IPS DF 6.9 (cell line): ENCODE measurements at regions not wholly inside any gene's neighbourhood (a gene's known extent, or its start where the extent isn't known, plus 50 kb on each side); places are given as distances from the start of the nearest gene placed in this dataset.

Experiments
- DNase-seq: peaks from one replicate; pipeline ENCODE4 v3.0.0-alpha.2; 2013; ENCODE audit warnings: low read depth, low spot score
- H3K27ac ChIP-seq: one replicate; pipeline ENCODE4 v1.5.1; 2013; ENCODE audit warnings: low read length, control low read depth
- H3K27me3 ChIP-seq: 2 replicates; pipeline ENCODE4 v1.6.1; 2013; ENCODE audit warnings: mild to moderate bottlenecking, low read length; ENCODE audit not compliant: control insufficient read depth, insufficient read depth
- H3K36me3 ChIP-seq: 2 replicates; pipeline ENCODE4 v1.6.1; 2013; ENCODE audit warnings: low read length; ENCODE audit not compliant: control insufficient read depth, insufficient read depth
- H3K4me1 ChIP-seq: 2 replicates; pipeline ENCODE4 v1.6.1; 2013; ENCODE audit warnings: low read length; ENCODE audit not compliant: control insufficient read depth, insufficient read depth
- H3K4me3 ChIP-seq: 2 replicates; pipeline ENCODE4 v1.5.1; 2013; ENCODE audit warnings: mild to moderate bottlenecking, low read length
- H3K9me3 ChIP-seq: 2 replicates; pipeline ENCODE4 v1.6.1; 2013; ENCODE audit warnings: low read length, inconsistent platforms; ENCODE audit not compliant: control insufficient read depth, insufficient read depth
- WGBS: extraction: QIAGEN DNeasy Blood & Tissue Kit; methylation state at CpG from one replicate; pipeline ENCODE4 v1.1.7; 2013; ENCODE audit warnings: mixed read lengths, missing lambda C conversion rate; ENCODE audit not compliant: insufficient read length, insufficient coverage; 5-methylcytosine and 5-hydroxymethylcytosine counted together

- Histone ChIP-seq H3K36me3 (no peaks in the 10 kb centered on the region), H3K27ac (no peak overlapping the region), H3K4me3 (no peak overlapping the region), H3K27me3 (no peaks in the 10 kb centered on the region), H3K4me1 (no peaks in the 10 kb centered on the region), H3K9me3 (peaks cover 2% of the 10 kb centered on the region; the same call in 1 of the 2 replicates)
- no peak for DNase-seq
- WGBS: no CpG with 5 or more reads among the region's 5 CpGs
These were observed 78.2 kb upstream of the SORBS2 start for GRCh38 chr4:185890196-185890595.

DNA sequence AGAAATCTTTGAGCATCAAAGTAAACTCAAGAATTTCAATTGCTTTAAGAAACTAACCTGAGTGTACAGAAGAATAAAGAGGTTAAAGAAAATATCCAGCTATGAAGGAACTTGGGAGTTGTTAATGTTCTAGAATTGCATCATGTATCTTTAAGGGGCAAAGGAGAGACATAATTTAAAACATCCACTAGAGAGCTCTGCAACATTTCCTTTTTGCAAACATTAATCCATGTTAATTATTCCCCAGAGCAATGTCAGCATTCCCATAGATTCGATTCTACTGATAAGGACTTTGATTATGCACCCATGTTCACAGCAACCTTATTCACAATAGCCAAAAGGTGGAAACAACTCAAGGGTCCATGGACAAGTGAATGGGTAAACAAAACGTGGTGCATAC is 80.2 kb upstream of the SORBS2 start:
- no peaks in the 10 kb centered on the region for H3K36me3 ChIP-seq
- H3K27me3 ChIP-seq: no peaks in the 10 kb centered on the region
- no CpG with 5 or more reads among the region's 2 CpGs for WGBS

DNA sequence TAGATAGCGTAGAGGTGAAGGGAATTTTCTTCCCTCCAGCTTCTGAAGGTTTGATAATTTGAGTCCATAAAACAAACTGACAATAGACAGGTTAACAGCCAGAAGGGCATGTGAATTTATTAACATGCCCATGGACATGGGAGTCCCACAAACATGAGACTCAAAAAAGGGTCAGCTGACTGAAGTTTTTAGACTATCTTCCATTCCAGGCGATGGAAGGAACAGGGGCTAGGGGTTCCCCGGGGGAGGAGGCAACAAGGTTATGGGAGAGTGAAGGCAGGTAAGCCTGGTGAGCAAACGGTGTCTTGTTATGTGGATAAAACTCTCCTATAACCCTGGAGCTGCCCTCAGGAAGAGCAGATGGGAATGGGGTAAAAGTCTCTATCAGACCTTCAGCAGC is 81.5 kb upstream of the SORBS2 start:
- Histone ChIP-seq H3K4me3 (no peak overlapping the region), H3K27ac (no peak overlapping the region), H3K4me1 (no peaks in the 10 kb centered on the region), H3K27me3 (no peaks in the 10 kb centered on the region), H3K36me3 (no peaks in the 10 kb centered on the region), H3K9me3 (no peaks in the 10 kb centered on the region)
- whole genome bisulfite sequencing: no CpG with 5 or more reads among the region's 4 CpGs
- no peak for DNase-seq

More for the DNA sequence above, 80.2 kb upstream of the SORBS2 start:
- H3K4me3 ChIP-seq: no peak overlapping the region
- peaks cover 2% of the 10 kb centered on the region; the same call in 1 of the 2 replicates for H3K9me3 ChIP-seq
- DNase-seq: no peak
- H3K27ac ChIP-seq: no peak overlapping the region
- no peaks in the 10 kb centered on the region for H3K4me1 ChIP-seq

DNA sequence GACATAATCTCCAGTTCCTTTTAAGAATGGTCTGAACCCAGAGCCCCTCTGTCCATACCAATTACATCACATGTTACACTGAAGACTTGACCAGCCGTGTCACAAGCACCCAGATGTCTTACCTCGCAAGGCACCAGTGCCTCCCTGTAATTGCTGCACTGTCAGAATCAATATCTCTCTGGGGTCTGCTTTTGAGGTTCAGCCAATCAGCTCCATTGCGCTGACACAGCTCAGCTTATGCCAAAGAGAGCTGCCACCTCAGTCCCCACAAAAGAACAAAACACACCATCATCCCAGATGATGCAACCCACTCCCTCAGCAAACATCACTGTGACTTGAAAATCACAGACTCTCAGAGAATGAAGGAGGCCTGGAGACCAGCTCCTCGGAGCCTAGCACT is 82.5 kb upstream of the SORBS2 start:
- DNase-seq: no peak
- Histone ChIP-seq H3K27me3 (no peaks in the 10 kb centered on the region), H3K27ac (no peak overlapping the region), H3K36me3 (no peaks in the 10 kb centered on the region), H3K4me3 (no peak overlapping the region), H3K9me3 (no peaks in the 10 kb centered on the region), H3K4me1 (no peaks in the 10 kb centered on the region)
- WGBS: no CpG with 5 or more reads among the region's 4 CpGs

GRCh38 chr4:185895351-185895750 is 83.4 kb upstream of the SORBS2 start:
- no CpG with 5 or more reads among the region's 14 CpGs for WGBS
- Histone ChIP-seq H3K9me3 (no peaks in the 10 kb centered on the region), H3K27me3 (no peaks in the 10 kb centered on the region), H3K36me3 (no peaks in the 10 kb centered on the region), H3K4me3 (no peak overlapping the region), H3K27ac (no peak overlapping the region), H3K4me1 (no peaks in the 10 kb centered on the region)
- no peak for DNase-seq

- Histone ChIP-seq H3K4me1 (no peaks in the 10 kb centered on the region), H3K27me3 (no peaks in the 10 kb centered on the region), H3K4me3 (no peak overlapping the region), H3K27ac (no peak overlapping the region), H3K9me3 (no peaks in the 10 kb centered on the region), H3K36me3 (no peaks in the 10 kb centered on the region)
- WGBS: no CpG with 5 or more reads among the region's 3 CpGs
- DNase-seq: no peak
These were observed 83.9 kb upstream of the SORBS2 start for GRCh38 chr4:185895866-185896265.

GRCh38 chr4:185896817-185897488 is 85.0 kb upstream of the SORBS2 start:
- Histone ChIP-seq H3K27me3 (no peaks in the 10 kb centered on the region), H3K27ac (no peak overlapping the region), H3K4me1 (no peaks in the 10 kb centered on the region), H3K9me3 (no peaks in the 10 kb centered on the region), H3K4me3 (no peak overlapping the region), H3K36me3 (no peaks in the 10 kb centered on the region)
- WGBS: no CpG with 5 or more reads among the region's 11 CpGs
- DNase-seq: no peak

- WGBS: no CpG with 5 or more reads among the region's 8 CpGs
- no peak overlapping the region for H3K4me3 ChIP-seq
- no peaks in the 10 kb centered on the region for H3K36me3 ChIP-seq
- H3K27ac ChIP-seq: no peak overlapping the region
- no peak for DNase-seq
- no peaks in the 10 kb centered on the region for H3K9me3 ChIP-seq
- H3K27me3 ChIP-seq: no peaks in the 10 kb centered on the region
- no peaks in the 10 kb centered on the region for H3K4me1 ChIP-seq
These were observed 86.4 kb upstream of the SORBS2 start for GRCh38 chr4:185898413-185898812.

- no peak overlapping the region for H3K27ac ChIP-seq
These were observed 87.8 kb upstream of the SORBS2 start for GRCh38 chr4:185899833-185900232.

GRCh38 chr4:185902654-185903053 is 90.7 kb upstream of the SORBS2 start:
- Histone ChIP-seq H3K4me3 (no peak overlapping the region), H3K27ac (no peak overlapping the region), H3K9me3 (no peaks in the 10 kb centered on the region), H3K4me1 (no peaks in the 10 kb centered on the region), H3K27me3 (no peaks in the 10 kb centered on the region), H3K36me3 (no peaks in the 10 kb centered on the region)
- no peak for DNase-seq
- WGBS: no CpG with 5 or more reads among the region's 4 CpGs

More at GRCh38 chr4:185899833-185900232, 87.8 kb upstream of the SORBS2 start:
- Histone ChIP-seq H3K27me3 (no peaks in the 10 kb centered on the region), H3K36me3 (no peaks in the 10 kb centered on the region), H3K9me3 (no peaks in the 10 kb centered on the region), H3K4me3 (no peak overlapping the region), H3K4me1 (no peaks in the 10 kb centered on the region)
- WGBS: no CpG with 5 or more reads among the region's 4 CpGs
- no peak for DNase-seq

DNA sequence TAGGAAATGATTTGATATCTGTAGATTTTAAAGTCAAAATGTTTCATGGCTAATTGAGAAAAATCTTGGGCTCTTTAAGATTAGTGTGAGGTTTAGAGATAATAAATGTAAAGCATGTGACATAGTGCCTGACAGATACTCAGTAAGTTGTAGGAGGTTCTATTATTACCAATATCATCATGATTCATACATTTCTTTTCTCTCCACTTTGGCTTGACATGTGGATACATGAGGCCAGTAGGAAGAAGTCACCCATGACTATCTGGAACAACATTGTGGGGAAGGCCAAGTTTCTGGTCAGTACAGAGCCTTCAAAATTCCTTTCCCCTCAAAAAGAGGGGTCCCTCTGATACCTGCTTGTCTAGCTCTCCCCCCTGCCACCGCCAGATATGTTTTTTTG is 91.2 kb upstream of the SORBS2 start:
- no CpG with 5 or more reads among the region's 1 CpG for WGBS
- Histone ChIP-seq H3K27me3 (no peaks in the 10 kb centered on the region), H3K4me1 (no peaks in the 10 kb centered on the region), H3K27ac (no peak overlapping the region), H3K9me3 (no peaks in the 10 kb centered on the region), H3K4me3 (no peak overlapping the region), H3K36me3 (no peaks in the 10 kb centered on the region)
- DNase-seq: no peak
